HG03097 (cell line): ENCODE measurements at regions not wholly inside any gene's neighbourhood (a gene's known extent, or its start where the extent isn't known, plus 50 kb on each side); places are given as distances from the start of the nearest gene placed in this dataset.

Experiments used
- ATAC-seq: cut with Tn5 transposase; IDR thresholded peaks from one replicate; pipeline ENCODE4 v1.9.1; 2021; ENCODE audit not compliant: unreplicated experiment, low FRiP score

DNA sequence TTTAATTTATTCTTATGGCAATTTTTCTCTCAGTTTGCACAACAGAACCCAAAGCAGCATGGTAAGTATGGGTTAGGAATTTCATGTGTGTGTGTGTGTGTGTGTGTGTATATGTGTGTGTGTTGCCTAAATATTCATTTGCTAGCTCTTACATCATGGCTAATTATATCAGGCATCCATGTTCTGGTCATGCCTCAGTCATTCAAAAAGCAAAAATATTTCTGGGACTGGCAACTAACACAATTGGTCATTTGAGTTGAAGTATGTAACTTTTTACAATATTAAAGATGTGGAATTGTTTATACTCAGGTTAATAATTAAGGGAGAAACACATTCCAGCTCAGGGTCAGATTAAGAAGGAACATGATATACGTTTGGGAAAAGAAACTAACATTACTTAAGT is 67.6 kb upstream of the PHYHIPL start:
- no peak for ATAC-seq

DNA sequence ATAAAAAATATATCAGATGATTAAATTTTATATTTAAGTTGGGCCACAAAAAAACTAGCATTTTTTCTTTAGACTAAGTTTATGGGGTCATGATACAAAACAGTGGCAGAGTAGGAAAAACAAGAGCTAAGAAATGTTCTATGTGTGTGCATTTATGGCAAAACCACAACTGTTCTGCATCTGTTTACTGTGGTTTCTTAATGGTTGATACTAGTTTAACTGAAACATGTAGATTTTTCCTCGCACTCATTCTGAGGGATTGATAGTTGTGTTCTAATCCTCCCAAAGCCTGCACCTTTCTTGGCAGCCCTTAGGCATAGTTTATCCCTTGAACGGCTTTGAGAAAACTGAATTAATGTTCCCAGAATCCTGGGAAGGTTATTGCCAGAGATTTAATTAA is 66.6 kb upstream of the PHYHIPL start:
- no peak for ATAC-seq

- ATAC-seq: no peak
Measured at GRCh38 chr10:59124187-59124586, 52.3 kb upstream of the PHYHIPL start.

DNA sequence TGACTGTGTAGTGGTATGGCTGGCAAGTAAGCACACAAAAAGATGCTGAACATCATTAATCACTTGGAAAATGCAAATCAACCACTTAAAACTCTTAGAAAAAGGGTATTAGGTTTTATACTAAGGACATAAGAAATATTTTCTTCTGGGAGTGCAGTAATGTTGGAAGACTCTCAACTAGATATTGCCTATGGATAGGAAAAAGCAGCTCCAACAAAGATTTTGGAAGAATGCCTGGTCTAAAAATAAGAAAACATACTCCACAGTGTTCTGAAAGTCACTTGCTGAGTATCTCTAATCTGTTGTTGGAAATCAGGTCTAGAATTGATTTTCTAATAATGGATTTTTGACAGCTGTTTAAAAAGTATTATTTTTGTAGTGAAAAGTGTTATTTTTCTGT is 50.8 kb upstream of the PHYHIPL start:
- ATAC-seq: no peak

DNA sequence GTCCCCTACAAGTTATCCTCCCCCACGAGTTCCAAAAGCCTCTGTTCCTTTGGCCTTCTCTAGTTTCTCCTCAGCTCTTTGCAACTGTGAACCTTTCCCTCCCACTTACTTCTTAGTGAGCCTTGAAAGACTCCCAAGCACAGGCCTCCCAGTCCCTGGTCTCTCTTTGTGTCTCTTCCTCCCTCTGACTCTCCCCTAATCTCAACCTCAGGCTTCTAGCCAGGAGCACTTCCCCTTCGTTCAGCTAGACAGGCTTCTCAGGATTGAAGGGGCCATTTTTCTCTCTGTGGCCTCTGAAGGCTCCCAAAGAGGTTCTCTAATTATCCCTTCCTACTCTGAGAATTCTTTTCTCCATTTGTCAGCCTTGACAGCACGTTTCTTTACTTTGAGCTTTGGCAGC is 50.2 kb upstream of the PHYHIPL start:
- no peak for ATAC-seq
